ENCODE measurements at regions not wholly inside any gene's neighbourhood (a gene's known extent, or its start where the extent isn't known, plus 50 kb on each side); places are given as distances from the start of the nearest gene placed in this dataset.
"Not testable (repeated sequence)": the region's sequence is repeated elsewhere in the genome, so short reads cannot be mapped to it uniquely, and the experiment has no call there.

DNA sequence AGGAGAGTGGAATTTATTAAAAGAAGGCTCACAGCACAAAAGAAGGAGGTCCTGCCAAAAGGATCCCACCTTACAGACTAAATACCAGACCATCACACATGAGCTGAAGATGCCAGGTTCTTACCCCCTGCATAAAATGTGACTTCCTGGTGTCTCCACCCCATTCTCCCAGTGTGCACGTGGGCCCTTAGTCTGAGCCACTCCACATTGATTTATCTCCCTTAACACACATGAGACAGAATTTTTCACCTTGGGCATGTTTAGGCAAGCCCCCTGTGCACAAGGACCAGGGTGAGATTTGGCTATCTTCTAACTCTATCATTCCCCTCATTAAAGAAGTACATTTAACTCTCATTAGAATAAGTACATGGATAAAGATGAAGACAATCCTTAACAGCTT, 916.7 kb downstream of the PLOD2 start:
- DNase-seq, result no peak

DNA sequence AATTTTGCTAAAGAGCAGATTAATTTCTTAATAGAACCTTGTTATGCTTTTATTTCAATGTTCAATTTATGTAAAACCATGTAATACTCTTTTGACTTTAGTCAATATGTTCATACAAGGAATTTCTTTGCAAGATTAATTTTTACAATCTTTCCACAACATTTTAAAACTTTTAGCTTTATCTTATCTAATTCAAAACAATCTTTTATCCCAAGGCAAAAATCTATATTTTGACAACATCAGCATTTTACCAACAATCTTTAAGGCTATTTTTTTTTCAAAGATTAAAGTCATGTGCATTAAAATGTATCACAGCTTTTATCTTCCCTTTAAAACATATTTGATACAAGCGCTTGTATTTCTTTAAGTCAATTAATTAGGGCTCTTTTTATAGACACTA, 914.7 kb downstream of the PLOD2 start:
- no peak for DNase-seq

DNA sequence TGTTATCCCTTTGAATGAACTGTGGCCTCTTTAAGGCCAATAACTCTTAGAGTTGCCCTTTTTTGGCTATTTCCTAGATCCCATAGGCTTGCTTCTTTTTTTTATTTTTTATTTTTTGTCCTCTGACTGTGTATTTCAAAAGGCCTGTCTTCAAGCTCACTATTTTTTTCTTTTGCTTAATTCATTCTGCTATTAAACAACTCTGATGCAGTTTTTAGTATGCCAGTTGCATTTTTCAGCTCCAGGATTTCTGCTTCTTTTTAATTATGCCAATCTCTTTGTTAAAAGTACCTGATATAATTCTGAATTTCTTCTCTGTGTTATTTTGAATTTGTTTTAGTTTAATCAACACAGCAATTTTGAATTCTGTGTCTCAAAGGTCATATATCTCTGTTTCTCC, 912.1 kb downstream of the PLOD2 start:
- DNase-seq, result no peak

DNA sequence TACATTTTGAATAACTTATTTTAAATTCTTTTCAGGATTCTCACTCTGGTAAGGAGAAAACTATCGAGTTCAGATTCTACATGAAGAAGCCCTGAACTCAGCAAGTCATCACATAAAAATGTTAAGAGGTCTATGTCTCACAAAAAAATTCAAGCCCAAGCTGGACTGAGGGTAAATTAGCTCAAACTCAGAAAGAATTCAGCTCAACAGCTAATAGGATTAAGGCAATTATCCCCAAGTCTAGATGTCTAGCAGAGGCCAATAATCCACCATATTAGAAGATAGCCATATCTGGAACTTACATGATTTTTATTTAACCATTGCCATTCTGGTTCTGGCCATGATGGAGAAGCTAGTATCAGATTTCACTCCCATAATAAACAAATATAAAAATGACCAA, 909.7 kb downstream of the PLOD2 start:
- DNase-seq, result no peak

DNA sequence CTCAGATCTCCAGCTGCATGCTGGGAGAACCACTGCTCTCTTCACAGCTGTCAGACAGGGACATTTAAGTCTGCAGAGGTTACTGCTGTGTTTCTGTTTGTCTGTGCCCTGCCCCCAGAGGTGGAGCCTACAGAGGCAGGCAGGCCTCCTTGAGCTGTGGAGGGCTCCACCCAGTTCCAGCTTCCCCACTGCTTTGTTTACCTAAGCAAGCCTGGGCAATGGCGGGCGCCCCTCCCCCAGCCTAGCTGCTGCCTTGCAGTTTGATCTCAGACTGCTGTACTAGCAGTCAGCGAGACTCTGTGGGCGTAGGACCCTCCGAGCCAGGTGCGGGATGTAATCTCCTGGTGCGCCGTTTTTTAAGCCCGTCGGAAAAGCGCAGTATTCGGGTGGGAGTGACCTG, 903.0 kb downstream of the PLOD2 start:
- DNase-seq, result not testable (repeated sequence)

DNA sequence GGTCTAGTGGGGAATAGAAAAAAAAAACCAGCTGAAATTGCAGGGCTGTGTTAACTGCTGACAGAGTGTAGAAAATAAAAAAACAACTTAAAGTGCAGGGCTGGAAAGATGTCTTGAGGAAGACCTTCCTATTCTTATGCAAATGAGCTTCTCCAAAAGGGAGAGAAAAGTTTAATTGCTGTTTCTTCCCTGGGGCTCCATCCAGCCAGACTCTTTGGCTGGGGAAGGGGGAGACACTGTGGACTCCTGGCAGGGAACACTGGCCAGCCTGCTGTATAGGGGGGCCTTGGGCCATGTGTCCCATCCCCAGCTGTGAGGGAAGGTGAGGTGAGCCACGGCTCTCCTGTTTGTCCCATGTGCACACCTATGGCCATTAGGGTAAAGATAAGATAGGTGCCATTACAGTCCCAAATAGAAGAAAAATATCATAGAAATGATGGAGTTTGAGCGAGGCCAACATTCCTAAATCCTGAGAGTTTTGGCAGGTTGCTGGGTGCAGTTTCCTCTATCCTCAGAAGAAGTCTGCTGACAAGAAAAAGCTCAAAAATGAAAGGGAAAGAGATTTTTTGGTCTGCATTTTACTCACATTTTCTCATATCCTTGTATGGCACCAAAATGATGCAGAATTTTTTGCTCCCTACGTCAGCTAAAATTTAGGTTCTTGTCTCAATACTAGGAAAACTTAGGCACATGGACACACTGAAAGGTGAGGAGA, 901.7 kb downstream of the PLOD2 start:
- DNase-seq, result no peak

DNA sequence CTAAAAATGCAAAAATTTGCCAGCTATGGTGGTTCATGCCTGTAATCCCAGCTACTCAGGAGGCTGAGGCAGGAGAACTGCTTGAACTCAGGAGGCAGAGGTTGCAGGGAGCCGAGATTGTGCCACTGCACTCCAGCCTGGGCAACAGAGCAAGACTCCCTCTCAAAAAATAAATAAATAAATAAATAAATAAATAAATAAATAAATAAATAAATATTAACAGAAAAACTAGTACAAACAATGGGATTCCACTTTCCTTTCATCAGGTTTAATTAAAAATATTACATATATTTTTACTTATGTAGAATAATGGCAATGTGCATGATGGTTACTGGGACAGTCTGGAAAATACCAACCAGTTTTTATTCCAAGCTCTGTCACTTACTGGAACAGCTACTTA, 897.5 kb downstream of the PLOD2 start:
- not testable (repeated sequence) for DNase-seq

DNA sequence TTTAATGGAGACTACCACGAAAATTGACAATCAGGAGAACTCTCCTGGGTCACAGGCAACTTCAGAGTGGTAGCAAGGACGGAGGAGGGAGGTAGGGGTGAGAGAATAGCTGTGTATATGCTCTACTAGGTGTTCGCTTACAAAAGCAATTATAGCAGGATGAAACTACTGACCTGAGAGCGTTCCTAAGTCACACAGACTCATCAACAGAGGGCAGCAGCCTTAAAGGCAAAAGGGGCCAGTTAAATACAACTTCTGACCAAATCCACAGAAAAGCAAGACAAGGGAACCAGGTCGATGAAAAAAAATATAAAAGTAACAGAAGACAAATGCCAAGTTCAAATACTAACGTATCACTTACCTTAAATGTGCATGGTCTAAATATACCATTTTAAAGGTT, 894.6 kb downstream of the PLOD2 start:
- DNase-seq, result no peak

DNA sequence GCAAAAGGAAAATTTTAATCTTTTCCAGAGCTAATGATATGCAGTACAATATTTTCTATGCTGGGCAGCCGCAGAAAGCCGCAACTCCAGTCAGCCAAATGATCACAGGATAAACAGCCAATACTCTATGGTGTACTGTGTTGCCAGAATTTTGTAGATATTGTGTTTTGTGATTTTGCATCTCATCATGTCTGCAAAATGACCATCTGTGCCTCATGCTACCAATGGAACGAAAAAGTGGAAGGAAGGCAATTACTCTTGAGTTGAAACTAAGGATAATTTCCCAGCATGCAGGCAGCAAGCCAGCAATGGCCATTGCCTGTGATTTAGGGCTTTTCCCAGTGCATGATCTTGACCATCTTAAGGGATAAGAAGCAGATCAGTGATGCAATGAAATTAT, 891.9 kb downstream of the PLOD2 start:
- no peak for DNase-seq

DNA sequence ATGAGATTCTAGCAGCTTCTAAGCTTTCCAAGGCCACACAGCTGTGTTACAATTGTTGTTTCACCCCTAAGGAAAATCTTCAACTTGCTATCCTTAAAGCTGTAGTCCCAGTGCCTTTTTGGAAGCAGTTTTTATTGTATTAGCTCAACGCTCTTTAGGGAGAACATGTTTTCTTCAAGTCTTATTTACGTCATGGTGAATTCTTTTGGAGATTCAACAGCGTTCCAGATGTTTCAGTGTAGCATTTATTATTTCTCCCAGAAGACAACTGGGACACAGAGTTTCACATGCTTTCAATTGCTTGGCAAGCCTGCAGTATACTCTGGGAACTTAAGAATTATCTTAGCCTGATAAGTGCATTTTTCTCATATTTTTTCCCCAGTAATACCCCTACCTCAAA, 888.3 kb downstream of the PLOD2 start:
- no peak for DNase-seq

DNA sequence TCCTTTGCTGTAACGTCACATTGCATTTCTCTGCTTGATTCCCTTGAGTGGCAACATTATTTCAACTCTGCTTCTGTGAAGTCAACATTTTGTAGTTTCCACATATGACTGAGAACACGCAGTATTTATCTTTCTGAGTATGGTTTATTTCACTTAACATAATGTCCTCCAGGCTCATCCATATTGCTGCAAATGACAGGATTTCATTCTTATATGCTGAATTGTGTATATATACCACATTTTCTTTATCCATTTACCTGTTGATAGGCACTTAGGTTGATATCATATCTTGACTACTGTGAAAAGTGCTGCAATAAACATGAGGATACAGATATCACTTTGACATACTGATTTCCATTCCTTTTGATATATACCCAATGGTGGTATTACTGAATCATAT, 878.5 kb downstream of the PLOD2 start:
- no peak for DNase-seq

DNA sequence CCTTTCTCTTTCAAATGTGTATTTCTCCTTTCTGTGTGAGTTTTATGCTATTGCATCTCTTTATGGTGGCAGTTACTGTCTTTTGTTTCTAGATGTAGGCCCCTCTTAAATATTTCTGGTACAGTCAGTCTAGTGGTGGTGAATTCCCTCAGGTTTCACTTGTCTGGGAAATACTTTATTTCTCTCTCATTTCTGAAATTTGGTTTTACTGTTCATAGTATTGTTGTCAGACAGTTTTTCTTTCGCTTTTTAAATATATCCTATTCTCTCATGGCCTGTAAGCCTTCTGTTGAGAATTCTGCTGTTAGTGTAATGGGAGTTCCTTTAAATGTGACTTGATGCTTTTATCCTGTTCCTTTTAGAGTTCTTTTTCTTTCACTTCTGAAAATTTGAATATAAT, 874.0 kb downstream of the PLOD2 start:
- DNase-seq, result no peak

DNA sequence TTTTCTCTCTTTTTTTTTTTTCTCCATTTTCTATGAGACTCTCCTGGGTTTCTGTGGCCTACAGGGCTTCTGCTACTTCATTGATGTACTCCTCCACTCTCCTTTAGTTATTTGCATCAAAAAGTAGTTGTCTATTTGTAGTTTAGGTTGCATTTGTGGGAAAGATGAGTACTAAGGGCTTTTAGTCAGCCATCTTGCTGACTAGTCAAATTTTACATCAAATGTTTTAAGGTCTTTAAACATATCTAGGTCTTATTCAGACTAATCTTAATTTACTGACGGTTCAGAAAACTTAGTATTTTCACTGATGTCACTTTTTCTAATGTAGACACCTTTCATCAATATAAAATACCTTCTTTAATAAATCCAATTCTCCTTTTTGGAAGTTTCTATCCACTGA, 871.0 kb downstream of the PLOD2 start:
- DNase-seq, result no peak

DNA sequence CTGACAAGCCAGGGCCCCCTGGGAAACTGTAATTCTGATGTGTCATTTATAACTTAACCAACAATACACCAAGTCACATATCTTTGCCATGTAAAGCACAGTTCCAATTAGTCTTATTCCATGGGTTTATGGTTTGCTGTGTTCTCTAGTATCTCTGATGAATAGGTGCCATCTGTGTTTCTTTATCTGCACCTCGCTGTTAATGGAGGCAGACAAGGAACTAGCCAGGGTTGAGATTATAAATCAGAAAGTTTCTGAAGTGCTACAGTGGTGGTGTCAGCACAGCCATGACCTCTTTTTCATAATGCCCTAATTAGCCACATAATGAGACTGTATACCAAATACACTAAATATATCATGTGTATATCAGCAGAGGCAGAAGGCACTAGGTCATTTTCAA, 866.4 kb downstream of the PLOD2 start:
- no peak for DNase-seq

DNA sequence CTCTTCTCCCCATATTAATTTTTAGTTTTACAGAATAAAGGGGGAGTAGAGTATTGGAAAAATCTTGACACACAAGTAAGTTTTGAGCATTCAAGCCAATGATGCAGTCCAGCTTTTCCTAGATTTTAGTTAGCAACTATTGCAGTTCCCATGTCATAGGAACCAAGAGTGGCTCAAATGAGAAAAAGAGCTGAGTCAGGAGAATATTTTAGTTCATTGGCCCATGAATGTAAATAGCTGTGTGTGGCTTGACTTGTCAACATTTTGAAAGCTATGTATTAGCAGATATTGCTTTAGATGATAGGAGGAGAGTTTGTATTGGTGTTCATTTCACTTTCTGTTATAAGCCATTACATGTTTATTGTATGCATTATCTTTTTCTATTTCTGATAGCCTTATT, 853.7 kb downstream of the PLOD2 start:
- no peak for DNase-seq

DNA sequence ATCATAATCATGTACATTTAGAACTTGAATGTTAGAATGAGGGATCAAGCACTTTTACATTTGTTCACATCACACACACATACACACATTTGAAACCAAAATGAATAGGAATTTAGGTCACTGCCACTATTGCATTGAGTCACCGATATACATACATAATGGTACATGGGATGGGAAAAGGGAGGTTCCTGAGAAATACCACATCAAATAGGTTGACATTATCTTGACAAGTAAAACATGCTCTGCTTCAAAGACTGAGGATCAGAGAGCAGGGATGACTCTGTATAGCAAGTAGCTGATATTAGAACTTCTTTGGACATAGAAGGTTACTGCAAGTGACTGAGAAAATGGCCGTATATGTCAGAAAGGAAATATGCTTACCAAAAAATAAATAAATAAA, 847.2 kb downstream of the PLOD2 start:
- DNase-seq, result no peak

DNA sequence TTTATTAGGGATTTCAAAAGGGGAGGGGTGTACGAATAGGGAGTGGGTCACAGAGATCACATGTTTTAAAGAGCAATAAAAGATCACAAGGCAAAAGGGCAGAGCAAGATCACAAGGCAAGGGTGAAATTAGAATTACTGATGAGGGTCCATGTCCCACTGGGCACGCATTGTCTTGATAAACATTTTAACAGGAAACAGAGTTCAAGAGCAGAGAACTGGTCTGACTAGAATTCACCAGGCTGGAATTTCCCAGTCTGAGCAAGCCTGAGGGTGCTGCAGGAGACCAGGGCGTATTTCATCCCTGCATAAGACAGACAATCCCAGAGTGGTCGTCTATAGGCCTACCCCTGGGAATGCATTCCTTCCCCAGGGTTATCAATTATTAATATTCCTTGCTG, 844.7 kb downstream of the PLOD2 start:
- DNase-seq, result not testable (repeated sequence)

DNA sequence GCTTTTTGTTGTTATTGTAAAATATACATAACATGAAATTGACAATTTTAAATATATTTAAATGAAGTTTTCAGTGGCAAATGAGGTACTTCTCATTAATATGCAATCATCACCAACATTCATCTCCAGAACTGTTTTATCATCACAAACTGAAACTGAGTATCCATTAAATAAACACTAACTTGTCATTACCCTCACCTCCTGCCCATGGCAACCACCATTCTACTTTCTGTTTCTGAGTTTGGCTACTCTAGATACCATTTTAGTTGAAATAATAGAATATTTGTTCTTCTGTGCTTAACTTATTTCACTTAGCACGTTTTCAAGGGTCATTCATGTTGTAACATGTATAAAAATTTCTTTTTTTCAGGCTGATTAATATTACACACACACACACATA, 834.3 kb downstream of the PLOD2 start:
- no peak for DNase-seq

DNA sequence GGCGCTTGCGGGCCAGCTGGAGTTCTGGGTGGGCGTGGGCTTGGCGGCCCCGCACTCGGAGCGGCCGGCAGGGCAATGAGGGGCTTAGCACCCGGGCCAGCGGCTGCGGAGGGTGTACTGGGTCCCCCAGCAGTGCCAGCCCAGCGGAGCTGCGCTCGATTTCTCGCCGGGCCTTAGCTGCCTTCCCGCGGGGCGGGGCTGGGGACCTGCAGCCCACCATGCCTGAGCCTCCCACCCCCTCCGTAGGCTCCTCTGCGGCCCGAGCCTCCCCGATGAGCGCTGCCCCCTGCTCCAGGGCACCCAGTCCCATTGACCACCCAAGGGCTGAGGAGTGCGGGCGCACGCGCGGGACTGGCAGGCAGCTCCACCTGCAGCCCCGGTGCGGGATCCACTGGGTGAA, 827.6 kb downstream of the PLOD2 start:
- not testable (repeated sequence) for DNase-seq

DNA sequence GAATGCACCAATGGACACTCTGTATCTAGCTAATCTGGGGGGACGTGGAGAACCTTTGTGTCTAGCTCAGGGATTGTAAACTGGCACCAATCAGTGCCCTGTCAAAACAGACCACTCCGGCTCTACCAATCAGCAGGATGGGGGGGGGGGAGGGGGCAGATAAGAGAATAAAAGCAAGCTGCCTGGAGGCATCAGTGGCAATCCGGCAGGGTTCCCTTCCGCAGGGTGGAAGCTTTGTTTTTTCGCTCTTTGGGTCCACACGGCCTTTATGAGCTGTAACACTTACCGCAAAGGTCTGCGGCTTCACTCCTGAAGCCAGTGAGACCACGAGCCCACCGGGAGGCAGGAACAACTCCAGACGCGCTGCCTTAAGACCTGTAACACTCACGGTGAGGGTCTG, 827.1 kb downstream of the PLOD2 start:
- no peak for DNase-seq

DNA sequence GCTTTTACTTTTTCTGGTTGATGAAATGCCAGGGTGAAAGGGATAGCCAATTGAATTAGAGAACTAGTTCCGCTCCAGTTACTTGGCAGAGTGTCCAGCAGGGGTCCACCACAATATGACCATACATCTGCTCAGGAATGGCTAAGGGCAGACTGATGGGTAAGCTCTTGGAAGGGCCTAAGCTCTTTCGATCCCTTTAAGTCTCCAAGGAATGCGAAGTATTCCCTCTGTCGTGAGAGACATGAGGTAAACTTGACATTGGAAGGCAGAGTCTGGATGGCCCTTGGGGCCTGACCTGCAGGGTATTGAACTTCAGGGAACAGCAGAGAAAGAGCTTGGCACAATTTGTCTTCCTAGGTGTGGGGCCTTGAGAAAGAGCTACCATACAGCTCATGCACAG, 805.8 kb downstream of the PLOD2 start:
- no peak for DNase-seq

DNA sequence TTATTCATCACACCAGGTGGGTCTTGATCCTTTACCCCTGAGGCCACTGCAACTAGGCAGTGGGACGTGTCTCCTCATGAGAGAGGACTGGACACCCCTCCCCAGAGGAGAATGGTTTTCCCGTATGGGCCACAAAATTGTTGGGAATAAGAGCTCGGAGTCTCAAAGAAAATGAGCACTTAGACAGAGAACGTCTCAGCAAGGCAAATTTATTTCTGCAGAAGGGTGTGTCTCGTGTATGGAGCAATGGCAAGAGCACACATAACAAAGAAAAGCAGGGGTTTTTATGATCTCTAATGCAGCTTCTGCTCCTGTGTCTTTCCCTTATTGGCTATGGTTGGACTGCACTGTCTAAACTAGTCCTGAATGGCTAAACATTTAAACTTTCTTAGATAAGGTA, 803.5 kb downstream of the PLOD2 start:
- DNase-seq, result no peak

DNA sequence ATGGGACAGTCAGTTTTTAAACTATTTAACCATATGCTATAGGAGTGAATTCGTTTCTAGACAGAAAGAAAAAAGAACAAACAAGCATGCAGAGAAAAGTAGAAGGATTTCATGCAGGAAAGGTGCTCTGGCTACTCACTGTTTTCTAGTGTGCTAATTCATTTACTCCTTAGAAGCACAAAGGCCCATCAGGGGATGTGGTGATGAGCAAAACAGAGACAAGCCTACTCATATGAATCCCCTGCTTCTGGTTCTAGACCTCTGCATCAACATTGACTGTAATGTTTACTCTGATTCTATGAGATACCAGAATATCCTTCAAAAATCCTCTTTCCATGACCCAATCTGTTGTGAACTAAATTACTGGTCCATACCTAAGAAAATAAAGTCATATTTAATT, 801.9 kb downstream of the PLOD2 start:
- DNase-seq, result no peak

DNA sequence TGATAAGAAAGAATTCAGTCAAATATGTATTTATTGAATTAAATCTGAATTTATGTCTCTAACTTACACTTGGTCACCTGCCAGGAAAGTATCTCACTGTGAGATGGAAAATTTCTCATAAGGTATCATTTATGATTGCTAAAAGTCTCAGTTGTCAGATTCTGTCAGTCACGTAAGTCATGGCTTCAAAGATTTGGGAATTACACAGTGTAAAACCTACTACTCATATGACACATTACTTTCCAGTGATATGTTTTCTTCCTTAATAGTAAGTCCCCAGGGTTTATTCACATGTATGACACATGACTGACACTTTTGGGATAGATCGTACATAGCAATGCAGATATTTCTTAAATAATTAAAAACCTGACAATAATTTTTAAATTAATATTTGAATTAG, 792.2 kb downstream of the PLOD2 start:
- no peak for DNase-seq
